NCI-H524 treated with DMSO at 0.1 percent for 48 hours (cell line): ENCODE measurements at regions not wholly inside any gene's neighbourhood (a gene's known extent, or its start where the extent isn't known, plus 50 kb on each side); places are given as distances from the start of the nearest gene placed in this dataset.
"Not testable (repeated sequence)": the region's sequence is repeated elsewhere in the genome, so short reads cannot be mapped to it uniquely, and the experiment has no call there.

Experiments
- DNase-seq: peaks from one replicate; lab custom pipeline; 2025; lab: John Stamatoyannopoulos, UW

- DNase-seq = not testable (repeated sequence)
Observed at GRCh38 chr16:16624367-16624766, 245.4 kb downstream of the NPIPA7 start.

DNA sequence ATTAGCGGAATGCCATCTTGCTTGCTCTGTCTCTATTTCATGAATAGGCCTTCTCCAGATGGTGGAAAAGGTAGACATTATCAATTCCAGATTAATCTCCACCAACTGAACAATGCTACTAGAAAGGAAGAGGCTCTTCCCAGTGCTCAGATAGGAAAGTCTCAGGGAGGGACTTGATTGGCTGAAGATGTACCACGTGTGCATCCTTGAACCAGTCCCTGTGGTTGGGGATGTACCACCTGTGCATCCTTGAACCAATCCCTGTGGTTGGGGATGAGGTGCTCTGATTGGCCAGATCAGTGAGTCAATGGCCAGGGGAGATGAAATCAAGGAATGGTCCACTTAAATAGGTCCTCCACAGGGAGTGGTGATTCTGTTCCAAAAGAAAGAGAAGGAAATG lies 246.2 kb downstream of the NPIPA7 start:
- DNase-seq = not testable (repeated sequence)

DNA sequence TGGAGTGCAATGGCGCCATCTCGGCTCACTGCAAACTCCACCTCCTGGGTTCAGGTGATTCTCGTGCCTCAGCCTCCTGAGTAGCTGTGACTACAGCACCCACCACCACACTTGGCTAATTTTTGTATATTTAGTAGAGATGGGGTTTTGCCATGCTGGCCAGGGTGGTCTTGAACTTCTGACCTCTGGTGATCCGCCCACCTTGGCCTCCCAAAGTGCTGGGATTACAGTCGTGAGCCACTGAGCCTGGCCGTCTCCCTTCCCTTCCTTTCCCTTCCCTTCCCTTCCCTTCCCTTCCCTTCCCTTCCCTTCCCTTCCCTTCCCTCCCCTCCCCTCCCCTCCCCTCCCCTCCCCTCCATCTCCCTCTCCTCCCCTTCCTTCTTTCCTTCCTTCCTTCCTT lies 248.9 kb downstream of the NPIPA7 start:
- DNase-seq = not testable (repeated sequence)

DNA sequence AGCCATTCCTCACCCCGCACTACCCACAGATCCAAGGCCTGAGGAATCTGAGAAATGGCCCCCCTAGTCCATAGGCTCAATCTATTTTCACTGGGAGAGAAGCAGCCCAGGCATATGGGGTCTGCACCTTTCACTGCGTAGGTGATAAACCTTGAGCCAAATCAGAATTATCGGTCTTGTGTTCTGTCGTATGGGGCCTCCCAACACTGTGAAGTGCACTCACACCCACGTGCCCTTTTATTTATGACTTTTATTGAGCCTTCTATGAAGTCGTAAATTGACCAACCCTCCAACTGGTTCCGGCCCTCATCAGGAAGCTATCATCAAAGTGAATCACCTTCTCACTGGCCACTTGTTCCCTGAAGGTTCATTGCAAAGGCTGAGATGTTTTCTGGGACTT lies 259.3 kb downstream of the NPIPA7 start:
- DNase-seq = not testable (repeated sequence)

DNA sequence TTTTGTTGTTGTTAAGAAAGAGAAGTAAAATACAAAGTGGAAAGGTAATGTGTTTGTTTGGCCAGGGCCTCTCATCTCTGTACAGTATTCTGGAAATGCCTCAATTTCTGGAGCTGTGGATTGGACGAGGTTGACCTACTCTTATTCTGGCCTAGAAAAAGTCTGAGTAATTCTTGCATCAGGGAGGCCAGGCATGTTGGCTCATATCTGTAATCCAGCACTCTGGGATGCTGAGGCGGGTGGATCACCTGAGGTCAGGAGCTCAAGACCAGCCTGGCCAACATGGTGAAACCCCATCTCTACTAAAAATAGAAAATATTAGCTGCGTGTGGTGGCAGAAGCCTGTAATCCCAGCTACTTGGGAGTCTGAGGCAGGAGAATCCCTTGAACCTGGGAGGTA lies 259.8 kb downstream of the NPIPA7 start:
- not testable (repeated sequence) for DNase-seq

DNA sequence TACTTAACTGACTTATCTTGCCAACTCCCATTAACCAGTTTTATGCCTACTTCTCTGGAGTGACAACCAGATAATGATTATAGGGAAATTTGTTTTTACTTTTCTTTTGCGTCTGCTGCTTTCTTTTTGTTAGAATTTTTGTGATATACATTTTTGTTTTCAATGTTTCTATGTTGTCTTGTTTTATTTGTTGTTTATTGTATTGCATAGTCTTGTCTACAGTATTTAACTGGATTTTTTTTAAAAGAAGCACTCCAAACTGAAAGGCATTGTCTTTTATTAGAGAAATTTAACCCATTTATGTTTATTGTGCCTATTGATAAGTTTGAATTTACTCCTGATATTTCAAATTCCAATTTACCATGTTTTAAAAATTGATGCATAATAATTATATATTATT lies 264.9 kb downstream of the NPIPA7 start:
- DNase-seq = not testable (repeated sequence)

GRCh38 chr16:16648002-16648401 lies 269.1 kb downstream of the NPIPA7 start:
- not testable (repeated sequence) for DNase-seq

GRCh38 chr16:16672180-16672812 lies 293.4 kb downstream of the NPIPA7 start:
- not testable (repeated sequence) for DNase-seq

- not testable (repeated sequence) for DNase-seq
Observed at GRCh38 chr16:16674820-16675219, 295.9 kb downstream of the NPIPA7 start.

- DNase-seq = not testable (repeated sequence)
Observed at GRCh38 chr16:16721849-16722248, 342.9 kb downstream of the NPIPA7 start.

DNA sequence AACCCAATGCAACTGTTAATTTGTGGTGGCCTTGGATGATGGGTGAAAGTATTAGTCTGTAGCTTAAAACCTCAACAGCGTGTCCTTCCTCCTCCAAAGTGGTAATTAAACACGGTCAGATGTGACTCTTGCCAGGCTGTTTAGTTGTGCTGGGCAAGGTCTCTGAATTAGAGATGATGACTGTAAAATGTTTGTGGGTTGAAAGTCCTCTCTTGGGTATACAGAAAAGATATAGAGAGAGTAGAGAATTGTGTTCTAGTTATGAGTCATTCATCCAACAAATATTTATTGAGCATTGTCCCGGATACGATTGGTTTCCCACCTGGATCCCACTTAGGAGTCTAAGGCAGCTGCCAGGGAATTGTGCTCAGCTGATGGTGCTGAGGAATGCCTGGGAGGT lies 343.7 kb downstream of the NPIPA7 start:
- not testable (repeated sequence) for DNase-seq

DNA sequence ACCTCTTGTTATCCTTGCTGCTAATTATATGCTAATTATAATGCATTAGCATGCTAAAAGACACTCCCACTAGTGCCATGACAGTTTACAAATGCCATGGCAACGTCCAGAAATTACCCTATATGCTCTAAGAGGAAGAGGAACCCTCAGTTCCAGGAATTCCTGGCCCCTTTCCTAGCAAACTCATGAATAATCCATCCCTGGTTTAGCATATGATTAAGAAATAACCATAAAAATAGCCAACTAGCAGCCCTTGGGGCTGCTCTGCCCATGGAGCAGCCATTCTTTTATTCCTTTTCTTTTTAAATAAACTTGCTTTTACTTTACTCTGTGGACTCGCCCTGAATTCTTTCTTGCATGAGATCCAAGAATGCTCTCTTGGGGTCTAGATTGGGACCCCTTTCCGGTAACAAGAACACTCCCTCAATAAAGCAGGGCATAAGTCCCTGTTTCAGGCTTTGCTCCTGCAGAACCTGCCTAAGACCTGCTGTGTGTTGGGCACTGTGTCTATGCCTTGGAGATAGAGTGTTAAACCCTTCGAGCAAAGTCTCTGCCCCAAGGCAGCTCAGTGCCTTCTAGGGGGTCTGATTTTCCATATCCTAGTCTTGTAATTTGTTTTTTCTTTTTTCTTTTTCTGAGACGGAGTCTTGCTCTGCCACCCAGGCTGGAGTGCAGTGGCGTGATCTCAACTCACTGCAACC lies 345.0 kb downstream of the NPIPA7 start:
- not testable (repeated sequence) for DNase-seq

DNA sequence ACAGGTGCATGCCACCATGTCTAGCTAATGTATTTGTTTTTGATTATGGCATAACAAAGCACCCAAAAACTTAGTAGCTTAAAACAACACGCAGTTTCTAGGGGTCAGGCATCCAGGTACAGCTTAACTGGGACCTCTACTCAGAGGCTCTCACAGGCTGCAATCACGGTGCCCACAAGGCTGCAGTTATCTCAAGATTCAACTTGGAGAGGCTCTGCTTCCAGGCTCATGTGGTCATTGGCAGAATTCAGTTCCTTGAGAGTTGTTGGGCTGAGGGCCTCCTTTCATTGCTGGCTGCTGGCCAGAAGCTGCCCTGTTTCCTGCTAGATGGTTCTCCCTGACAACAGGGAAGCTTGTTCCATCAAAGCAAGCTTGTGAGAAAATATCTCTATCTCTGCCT lies 348.1 kb downstream of the NPIPA7 start:
- not testable (repeated sequence) for DNase-seq

DNA sequence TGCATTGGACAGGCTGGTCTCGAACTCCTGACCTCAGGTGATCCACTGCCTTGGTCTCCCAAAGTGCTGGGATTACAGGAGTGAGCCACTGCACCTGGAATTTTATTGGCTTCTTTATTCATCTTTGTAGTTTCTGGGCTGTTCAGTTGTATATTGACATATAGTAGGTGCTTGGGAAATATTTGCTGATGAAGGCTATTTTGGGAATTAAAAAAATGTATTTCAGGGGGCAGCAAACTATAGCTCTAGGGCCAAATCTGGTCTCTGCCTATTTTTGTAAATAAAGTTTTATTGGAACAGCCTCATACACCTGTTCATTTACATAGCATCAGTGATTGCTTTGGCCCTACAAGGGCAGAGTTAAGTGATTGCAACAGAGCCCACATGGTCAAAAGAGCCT lies 363.6 kb downstream of the NPIPA7 start:
- not testable (repeated sequence) for DNase-seq

- not testable (repeated sequence) for DNase-seq
Observed at GRCh38 chr16:16754992-16755667, 376.2 kb downstream of the NPIPA7 start.

- no peak for DNase-seq
Observed at GRCh38 chr16:16763449-16763848, 384.5 kb downstream of the NPIPA7 start.

DNA sequence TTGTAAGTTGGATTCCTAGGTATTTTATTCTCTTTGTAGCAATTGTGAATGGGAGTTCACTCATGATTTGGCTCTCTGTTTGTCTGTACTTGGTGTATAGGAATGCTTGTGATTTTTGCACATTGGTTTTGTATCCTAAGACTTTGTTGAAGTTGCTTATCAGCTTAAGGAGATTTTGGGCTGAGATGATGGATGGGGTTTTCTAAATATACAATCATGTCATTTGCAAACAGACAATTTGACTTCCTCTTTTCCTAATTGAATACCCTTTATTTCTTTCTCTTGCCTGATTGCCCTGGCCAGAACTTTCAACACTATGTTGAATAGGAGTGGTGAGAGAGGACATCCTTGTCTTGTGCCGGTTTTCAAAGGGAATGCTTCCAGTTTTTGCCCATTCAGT lies 391.8 kb downstream of the NPIPA7 start:
- not testable (repeated sequence) for DNase-seq

DNA sequence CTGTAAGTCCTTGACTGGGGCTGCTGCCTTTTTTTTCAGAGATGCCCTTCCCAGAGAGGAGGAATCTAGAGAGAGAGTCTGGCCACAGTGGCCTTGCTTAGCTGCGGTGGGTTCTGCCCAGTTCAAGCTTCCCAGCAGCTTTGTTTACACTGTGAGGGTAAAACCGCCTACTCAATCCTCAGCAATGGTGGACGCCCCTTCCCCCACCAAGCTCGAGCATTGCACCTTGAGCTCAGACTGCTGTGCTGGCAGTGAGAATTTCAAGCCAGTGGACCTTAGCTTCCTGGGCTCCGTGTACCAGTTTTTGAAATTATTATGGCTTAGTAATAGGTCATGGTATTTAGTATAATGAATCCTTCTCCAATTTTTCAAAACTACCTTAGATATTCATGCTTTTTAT lies 395.4 kb downstream of the NPIPA7 start:
- DNase-seq = no peak

- no peak for DNase-seq
Observed at GRCh38 chr16:16778332-16778731, 399.4 kb downstream of the NPIPA7 start.

GRCh38 chr16:16780588-16780987 lies 401.6 kb downstream of the NPIPA7 start:
- no peak for DNase-seq

DNA sequence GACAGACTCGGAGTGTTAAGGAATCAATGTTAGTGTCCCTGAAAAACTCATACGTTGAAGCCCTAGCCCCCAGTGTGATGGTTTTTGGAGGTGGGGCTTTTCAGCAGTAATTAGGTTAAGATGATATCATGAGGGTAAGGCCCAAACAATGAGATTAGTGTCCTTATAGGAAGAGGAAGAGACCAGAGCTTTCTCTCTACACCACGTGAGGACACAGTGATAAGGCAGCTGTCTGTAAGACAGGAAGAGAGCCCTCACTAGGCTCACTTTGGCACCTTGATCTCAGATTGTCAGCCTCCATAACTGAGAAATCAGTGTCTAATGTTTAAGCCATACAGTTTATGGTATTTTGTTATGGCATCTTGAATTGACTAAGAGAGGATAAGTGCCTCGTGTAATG lies 403.2 kb downstream of the NPIPA7 start:
- DNase-seq = no peak

- no peak for DNase-seq
Observed at GRCh38 chr16:16788004-16788403, 409.1 kb downstream of the NPIPA7 start.

DNA sequence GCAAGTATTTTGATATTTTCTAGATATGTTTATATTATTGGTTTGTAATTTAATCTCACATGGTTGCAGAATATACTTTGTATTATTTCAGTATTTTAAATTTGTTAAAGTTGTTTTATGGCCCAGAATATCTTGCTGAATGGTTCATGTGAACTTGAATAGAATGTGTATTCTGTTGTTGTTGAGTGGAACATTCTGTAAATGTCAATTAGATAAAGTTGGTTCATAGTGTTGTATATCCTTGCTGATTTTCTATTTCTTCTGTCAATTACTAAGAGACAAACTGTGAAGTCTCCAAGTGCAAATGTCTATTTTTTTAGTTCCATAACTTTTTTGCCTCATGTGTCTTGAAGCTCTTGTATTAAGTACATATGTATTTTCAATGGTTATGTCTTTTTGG lies 411.7 kb downstream of the NPIPA7 start:
- no peak for DNase-seq
